HS-5 (cell line): ENCODE measurements at regions not wholly inside any gene's neighbourhood (a gene's known extent, or its start where the extent isn't known, plus 50 kb on each side); places are given as distances from the start of the nearest gene placed in this dataset.

Source experiments
- DNase-seq: peaks from one replicate; pipeline ENCODE4 v3.0.0-alpha.2; 2012; ENCODE audit warnings: low read depth

- no peak for DNase-seq
Observed at GRCh38 chr7:17608114-17608833, 309.8 kb downstream of the AHR start.

- no peak for DNase-seq
Observed at GRCh38 chr7:17611611-17612010, 313.2 kb downstream of the AHR start.

GRCh38 chr7:17613338-17614041, 315.0 kb downstream of the AHR start:
- DNase-seq: no peak

- no peak for DNase-seq
Observed at GRCh38 chr7:17617380-17617779, 318.9 kb downstream of the AHR start.

- DNase-seq: no peak
Observed at GRCh38 chr7:17617857-17618651, 319.6 kb downstream of the AHR start.

GRCh38 chr7:17618652-17618974, 320.2 kb downstream of the AHR start:
- no peak for DNase-seq

- no peak for DNase-seq
Observed at GRCh38 chr7:17619196-17619818, 320.9 kb downstream of the AHR start.

- DNase-seq: no peak
Observed at GRCh38 chr7:17620566-17620965, 319.7 kb downstream of the SNX13 start.

- no peak for DNase-seq
Observed at GRCh38 chr7:17622451-17622850, 317.8 kb downstream of the SNX13 start.

GRCh38 chr7:17623546-17624185, 316.6 kb downstream of the SNX13 start:
- DNase-seq: no peak

- DNase-seq: no peak
Observed at GRCh38 chr7:17624379-17624778, 315.9 kb downstream of the SNX13 start.

GRCh38 chr7:17625043-17625442, 315.3 kb downstream of the SNX13 start:
- peak; percentile 68 for DNase-seq

GRCh38 chr7:17626235-17626634, 314.1 kb downstream of the SNX13 start:
- DNase-seq: no peak

GRCh38 chr7:17631061-17631460, 309.2 kb downstream of the SNX13 start:
- DNase-seq: no peak

GRCh38 chr7:17632384-17632783, 307.9 kb downstream of the SNX13 start:
- DNase-seq: no peak

- DNase-seq: no peak
Observed at GRCh38 chr7:17633067-17633466, 307.2 kb downstream of the SNX13 start.

GRCh38 chr7:17638727-17639126, 301.6 kb downstream of the SNX13 start:
- no peak for DNase-seq

GRCh38 chr7:17640730-17641377, 299.4 kb downstream of the SNX13 start:
- DNase-seq: no peak

- no peak for DNase-seq
Observed at GRCh38 chr7:17645500-17645899, 294.8 kb downstream of the SNX13 start.

GRCh38 chr7:17646253-17646956, 293.9 kb downstream of the SNX13 start:
- no peak for DNase-seq

GRCh38 chr7:17651341-17651740, 289.0 kb downstream of the SNX13 start:
- DNase-seq: no peak
